Retina (tissue), 1 donor: ENCODE measurements at regions not wholly inside any gene's neighbourhood (a gene's known extent, or its start where the extent isn't known, plus 50 kb on each side); places are given as distances from the start of the nearest gene placed in this dataset.

Source experiments
- DNase-seq: peaks from one replicate; pipeline ENCODE4 v3.0.0-alpha.2; 2016

DNA sequence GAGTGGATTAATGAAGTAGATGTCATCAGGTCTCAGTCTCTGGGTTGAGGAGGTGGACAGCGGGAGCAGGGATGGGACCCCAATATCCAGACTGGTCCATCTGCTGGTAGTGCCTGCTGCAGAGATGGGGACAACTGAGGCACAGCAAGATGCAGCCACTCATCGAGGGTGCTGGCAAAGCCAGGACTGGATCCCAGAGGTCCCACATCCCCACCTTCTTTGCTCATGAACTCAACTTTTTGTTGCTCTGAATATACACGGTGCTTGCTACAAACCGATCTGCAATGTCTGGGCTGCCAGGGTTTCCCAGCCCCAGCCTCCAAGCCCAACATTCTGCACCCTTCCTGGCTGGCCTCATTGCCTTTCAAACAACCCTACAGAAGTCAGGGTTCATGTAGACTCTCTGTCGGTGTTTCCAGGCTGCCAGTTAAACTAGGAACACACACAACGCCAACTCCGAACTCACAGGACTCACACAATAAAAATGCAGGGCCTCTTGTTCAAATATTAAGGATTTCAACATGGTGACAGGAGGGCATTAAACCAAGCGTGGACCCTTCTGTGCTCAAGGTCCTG, 168.2 kb downstream of the MN1 start:
- no peak for DNase-seq

DNA sequence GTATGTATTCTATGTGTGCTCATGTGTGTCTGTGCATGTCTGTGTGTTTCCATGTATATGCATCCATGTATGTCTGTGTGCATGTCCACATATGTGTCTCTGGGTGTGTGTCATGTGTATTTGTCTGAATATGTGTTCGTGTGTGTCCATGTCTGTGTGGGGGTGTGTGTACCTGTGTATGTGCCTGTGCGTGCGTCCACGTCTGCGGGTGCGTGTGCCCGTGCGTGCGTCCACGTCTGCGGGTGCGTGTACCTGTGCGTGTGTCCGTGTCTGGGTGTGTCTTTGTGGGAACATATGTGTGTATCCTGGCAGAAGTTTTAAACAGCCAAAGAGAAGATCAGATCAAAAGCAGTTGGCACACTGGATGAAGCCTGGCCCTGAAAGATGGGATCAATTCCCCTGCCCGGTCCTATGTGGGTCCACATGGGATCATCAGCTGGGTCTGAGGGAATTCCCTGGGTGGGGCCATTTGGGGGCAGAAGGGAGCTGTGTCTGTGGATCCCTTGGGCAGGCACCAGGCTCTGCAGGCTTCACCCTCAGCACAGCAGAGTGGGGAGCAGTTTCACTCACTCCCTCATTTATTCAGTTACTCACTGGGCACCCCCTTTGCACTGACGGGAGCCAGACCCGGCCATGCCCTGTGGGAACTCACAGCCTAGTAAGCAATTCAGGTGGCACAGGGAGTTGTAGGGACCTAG, 167.4 kb downstream of the MN1 start:
- DNase-seq = no peak

DNA sequence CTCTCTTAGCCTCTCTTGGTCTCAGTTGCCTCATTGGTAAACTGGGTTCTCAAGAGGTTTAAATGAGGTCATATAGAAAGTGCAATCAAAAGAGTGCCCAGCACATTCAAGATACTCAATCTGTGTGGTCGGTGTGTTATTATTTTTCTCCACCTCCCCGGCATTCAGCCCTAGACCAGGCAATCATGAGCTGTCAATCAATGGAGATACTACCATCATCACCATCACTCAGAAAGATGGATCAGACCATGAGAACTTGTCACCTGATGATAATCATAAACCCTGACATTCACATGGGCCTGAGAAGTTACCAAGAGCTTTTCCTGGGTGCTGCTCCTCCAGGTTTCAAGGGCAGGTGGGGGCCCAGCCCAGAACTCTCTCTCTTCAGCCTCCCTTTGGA, 166.1 kb downstream of the MN1 start:
- no peak for DNase-seq

DNA sequence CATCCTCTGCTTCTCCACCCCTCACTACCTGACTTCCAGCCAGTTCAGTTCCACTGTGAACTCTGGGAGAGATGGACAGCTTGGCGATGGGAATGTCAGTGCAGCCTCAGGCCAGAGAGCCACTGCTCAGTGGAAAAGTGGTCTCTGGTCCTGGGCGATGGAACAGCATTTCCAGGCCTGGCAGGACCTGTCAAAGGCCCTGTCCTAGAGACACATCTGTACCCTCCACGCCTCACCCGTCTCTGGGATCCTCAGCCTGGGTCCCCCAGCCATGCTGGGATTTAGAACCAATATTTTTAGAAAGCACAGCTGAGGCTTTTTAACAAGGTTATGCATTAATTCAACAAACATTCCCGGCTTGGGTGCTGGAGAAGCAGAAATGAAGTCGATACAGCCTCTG, 165.7 kb downstream of the MN1 start:
- DNase-seq = no peak

DNA sequence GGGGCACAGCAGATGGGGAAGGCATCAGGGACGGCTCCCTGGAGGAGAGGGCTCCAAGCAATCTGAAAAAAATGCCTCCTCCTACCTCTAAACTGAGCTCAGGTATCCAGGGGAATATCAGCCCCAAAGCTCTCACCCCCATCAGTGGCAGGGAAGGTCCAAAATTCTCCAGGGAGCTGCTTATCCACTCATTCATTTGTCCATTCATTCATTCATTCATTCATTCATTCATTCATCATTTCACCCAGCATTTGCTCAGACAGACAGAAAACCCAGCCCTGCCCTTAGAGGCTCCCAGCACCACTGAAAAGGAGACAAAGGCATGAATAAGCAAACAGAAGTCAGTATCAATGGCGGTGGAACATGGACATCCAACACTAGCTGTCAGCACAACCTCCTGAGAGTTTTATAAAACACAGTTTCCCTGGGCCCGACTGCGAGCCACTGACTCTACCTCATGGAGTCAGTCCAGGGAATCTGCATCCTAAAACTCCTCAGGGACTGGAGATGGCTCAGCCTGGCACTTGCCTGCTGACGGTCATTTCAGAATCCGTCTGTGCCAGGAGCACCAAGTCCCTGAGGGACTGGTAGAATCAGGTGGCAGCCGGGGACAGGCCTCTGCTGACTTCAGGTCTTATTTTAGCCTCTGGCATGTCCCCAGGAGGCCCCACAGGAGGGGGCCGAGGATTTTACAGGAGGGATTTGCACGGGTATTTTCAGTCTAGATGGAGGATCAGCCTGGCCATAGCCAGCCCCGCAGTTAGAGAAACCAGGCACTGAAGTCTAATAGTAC, 164.6 kb downstream of the MN1 start:
- DNase-seq = no peak

DNA sequence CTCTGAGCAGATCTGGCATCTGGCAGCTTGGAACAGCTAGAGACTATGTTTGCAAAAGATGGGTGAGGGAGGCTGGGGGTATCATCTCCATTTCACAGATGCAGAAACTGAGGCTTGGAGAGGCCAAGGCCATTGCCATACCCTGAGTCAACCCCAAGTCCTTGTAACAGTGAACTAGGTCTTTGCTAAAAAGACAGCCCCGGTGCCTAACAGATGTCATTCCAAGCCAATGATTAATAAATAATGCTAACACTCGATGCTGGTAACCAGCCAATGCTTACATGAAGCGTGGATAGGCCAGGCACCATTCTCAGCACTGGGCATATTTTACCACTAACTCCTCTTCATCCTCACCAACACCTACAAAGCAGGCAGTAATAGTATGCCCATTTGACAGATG, 164.0 kb downstream of the MN1 start:
- no peak for DNase-seq

DNA sequence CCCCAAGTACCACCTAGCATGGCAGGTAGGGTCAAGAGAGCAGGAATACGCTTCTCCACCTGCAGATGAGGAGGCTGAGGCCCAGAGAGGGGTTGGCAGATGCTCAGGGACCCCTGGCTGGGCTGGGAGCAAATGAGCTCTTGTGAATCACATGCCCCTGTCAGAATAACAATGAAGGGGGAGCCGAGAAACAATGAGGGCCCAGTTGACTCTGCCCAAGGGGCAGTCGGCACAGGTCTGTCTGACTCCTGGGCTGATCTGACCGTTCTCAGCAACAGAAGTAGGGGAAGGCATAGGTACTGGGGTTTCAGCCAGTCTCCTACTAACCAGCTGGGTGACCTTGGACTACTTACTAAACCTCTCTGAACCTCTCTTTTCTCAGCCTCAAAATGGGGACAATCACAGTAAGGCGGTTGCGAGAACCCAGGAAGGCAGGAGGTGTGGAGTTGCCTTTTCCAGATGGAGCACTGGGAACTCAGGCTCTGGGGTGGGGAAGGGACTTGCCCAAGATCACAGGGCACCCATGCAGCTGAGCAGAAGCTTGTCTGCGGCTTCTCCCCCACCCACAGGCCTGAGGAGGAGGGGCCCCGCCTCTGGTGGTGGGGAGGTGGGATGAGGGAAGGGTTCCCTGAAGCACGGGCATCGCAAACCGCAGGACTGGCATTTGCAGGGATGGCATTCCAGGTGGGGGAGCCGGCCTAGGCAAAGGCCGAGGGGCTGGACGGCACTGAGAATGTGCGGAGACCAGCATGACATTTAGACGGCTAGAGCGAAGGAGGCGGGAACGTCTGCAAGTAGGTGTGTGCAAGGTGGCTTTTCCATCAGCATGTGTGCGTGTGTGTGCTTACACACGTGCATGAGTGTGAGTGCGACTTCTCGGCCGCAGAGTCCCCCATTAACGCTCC, 163.0 kb downstream of the MN1 start:
- DNase-seq = no peak

DNA sequence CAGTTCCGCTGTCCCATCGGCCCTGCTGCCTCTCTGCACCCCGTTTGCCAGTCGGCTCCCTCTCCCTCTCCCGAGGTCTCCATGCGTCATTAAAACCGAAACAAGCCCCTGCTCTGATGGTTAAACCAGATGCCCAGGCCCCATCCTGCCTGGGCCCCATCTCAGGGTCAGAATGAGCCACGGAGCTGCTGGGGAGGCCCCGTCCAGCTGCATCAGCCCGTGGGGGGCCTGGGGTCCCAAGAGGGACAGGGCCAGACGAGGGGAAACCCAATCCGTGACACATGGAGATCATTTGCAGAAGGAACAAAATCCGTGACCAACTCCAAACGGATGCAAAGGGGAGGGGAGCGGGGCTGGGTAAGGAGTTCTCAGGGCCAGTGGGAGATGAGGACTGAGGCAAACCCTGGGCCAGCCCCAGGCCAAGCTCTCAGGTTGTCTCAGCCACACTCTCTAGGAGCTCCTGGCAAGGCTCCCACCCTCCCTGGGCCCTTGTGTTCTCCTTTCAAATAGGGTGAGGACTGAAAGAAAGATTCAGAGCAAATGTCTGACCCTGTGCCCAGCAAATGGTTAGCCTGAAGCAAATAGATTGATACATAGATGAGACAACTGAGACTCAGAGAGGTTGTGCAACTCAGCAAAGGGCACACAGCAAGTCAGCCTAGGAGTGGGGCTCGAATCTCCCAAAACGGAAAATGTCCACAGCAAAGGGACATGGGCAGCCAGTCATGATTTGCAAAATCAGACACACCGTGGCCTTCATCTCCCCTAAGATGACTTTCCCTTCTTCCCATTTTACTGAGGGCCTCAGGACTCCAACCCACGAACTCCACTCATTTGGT, 162.1 kb downstream of the MN1 start:
- DNase-seq = peak; percentile 50

DNA sequence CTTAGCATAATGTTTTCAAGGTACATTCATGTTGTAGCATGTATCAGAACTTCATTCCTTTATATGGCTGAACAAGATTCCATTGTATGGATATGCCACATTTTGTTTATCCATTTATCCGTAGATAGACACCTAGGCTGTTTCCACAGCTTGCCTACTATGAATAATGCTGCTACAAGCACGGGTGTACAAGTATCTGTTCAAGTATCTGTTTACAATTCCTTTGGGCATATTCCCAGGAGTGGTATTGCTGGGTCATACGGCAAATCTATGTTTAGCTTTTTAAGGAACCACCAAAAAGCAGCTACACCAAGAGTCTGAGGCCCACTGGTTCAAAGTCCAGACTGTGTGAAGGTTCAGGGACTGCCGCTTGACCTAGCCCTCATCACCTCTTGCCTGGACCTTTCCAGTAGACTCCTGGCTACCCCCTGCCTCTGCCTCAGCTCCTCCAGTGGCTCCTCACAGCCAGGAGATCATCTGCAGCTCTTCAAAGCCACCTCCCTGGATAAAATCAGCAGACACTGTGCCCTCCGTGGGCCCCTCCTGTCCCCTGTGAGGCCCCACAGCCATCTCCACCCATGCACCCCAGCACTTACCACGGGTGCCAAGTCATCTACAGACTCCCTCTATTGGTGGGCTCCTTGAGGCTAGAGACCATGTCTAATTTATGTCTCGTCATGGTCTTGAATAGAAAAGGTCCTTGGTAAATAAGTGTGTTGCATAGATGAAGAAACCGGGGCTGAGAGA, 160.3 kb downstream of the MN1 start:
- peak; percentile 61 for DNase-seq

DNA sequence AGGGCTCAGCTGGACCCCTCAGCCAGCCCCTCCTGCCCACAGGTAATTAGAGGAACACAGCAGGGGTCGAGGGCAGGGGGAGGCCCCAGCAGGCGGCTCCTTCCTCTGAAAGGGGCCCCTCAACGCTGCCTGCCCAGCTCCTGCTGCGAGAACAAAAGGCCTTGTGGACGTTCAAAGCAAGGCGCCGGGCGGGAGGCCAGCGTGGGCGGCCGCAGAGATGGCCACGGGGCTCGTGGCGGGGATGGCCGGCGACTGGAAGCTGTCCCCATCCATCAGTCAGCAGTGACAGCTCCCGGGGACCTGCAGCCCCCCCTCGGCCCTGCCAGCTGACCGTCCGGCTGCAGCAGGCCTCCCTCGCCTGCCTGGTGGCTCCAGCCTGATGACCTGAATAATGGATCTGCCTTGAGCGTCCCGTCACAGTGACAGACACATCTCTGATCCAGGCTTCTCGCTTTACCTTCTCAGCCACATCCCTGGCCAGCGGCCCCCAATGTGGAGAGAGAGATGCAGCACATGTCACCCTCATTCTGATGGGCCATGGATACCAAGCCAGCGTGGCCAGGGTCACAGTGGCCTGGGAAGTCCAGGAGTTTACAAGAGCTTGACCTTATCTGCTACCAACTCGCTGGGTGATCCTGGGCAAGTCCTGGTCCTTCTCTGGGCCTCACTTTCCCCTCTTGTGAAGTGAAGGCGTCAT, 159.3 kb downstream of the MN1 start:
- DNase-seq = peak; percentile 88

DNA sequence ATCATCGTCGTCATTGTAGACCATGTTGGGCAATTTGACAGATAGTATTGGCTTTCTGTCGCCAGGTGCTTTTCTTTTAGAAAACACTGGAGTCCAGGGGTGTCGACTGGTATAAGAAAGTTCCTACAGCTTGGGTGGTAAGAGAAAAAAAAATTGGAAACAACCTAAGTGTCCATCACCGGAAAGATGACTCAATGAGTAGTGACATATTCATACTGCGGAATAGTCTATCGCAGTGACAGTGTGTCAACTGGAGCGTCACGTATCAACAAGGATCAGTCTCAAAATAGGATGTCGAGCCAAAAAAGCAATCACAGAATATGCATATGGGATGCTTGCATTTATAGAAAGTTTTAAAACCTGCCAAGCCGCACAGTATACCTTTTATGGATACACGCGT, 157.6 kb downstream of the MN1 start:
- DNase-seq = peak; percentile 53

DNA sequence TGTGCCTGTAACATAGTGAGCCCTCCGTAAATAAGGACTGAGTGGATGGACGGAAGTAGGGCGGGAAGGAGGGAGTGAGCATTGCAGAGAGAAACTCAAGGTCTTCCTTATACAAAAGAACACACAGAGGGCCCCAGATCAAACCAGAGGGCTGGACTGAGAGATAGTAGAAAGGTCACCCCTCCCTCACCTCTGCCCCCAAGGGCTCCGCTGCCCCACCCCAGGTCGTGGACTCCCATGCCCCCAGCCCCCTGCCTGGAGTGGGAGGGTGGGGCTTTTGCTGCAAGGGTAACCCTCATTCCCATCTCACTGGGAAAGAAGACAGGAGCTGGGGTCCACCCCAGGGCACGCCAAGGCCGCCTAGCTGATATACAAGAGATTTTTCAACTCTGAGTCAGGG, 157.0 kb downstream of the MN1 start:
- no peak for DNase-seq

DNA sequence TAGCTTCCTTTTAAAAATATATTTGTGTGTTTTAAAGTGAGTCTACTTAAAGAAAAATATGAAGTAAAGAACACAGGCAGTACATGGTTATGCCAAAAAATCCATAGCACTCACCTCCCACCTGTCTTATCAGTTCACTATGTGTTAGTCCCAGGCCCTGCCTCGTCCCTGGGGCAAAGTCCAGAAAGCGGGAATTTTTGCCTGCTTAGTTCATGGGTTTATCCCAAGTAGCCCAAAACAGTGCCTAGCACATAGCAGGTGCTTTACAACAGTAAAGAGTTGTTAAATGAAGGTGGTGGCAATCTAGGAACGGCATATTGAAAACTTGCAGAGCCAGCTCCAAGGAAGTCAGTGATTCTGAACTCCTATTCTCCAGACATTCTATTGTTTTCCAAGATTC, 154.0 kb downstream of the MN1 start:
- no peak for DNase-seq

DNA sequence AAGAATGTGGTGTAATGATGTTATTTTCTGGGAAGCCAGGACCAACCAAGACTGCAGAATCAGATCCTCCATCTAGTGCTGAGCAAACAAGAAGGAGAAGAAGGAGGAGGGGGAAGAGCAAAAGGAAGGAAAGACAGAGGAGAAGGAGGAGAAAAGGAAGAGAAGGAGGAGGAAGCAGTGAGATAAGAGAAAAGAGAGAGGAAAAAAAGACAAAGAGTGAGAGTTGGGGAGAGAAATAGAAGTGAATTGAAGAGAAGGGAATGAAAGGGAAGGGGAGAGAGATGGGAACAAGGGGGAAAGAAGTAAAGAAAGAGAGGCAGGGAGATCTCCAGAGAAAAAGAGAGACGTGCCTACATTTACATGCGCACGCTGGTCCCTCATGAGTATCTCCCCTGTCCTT, 153.5 kb downstream of the MN1 start:
- DNase-seq = no peak

DNA sequence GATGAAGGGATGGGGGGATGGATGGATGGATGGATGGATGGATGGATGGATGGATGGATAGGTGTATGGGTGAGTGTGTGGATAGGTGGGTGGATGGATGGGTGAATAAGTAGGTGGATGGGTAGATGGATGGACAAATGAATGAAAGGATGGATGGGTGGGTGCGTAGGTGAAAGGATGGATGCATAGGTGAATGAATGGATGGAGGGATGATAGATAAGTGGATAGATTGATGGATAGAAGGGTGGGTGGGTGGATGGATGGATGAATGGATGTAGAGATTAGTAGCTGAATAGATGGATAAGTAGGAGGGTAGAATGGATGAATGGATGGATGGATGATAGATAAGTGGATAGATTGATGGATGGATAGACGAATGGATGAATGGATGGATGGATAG, 152.7 kb downstream of the MN1 start:
- no peak for DNase-seq

DNA sequence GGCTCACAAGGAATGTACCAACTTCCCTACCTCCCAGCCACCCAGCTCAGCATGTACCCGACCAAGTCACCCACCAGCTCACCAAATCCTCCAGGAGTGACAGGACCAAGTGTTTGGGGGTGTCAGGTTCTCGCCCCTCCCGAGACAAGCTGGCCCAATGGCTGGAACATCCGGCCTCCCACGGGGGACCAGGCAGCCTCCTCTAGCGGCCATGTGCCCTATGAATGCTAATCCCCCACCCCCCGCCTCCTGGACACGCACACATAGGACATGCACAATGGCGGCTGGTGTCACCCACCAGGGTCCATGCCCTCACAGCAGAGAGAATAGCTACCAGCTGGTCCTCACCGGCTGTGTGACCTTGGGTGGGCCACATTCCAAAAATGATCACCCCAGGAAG, 151.0 kb downstream of the MN1 start:
- no peak for DNase-seq

DNA sequence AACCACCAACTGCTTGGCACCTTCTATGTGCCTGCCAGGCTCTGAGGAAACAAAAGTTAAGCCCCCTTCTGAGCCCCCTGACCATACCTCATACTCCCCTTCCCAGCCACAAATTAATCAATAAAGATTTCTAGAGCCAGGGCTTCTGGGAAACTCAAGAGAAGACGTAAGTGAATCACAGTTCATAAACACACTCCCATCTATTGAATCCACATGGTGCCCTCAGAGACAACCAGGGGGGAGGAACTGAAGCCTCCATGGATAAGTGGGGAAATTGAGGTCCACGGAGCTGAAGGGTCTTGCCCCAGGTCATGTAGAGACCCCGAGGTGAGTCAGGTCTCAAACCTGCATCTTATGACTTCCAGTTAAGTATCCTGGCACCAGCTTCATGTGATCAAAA, 150.6 kb downstream of the MN1 start:
- DNase-seq = no peak

DNA sequence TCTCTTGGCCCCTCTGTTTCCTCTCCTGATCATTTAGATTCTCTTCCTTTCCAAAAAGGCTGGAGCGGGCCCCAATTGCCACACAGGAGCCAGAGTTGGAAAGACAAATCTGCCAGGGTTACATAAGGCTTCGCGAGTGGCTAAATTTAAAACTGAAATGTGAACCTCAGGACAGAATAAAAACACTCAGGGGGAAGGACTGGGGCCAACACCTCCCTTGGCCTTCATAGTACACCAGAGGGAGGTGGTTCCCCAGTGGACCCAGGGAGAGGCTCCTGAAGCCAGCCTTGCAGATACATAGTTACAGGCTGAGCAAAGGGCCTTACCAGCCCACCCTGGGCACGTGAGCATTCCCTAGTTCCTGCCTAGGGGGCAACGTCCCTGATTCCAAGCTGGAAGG, 150.1 kb downstream of the MN1 start:
- DNase-seq = no peak

DNA sequence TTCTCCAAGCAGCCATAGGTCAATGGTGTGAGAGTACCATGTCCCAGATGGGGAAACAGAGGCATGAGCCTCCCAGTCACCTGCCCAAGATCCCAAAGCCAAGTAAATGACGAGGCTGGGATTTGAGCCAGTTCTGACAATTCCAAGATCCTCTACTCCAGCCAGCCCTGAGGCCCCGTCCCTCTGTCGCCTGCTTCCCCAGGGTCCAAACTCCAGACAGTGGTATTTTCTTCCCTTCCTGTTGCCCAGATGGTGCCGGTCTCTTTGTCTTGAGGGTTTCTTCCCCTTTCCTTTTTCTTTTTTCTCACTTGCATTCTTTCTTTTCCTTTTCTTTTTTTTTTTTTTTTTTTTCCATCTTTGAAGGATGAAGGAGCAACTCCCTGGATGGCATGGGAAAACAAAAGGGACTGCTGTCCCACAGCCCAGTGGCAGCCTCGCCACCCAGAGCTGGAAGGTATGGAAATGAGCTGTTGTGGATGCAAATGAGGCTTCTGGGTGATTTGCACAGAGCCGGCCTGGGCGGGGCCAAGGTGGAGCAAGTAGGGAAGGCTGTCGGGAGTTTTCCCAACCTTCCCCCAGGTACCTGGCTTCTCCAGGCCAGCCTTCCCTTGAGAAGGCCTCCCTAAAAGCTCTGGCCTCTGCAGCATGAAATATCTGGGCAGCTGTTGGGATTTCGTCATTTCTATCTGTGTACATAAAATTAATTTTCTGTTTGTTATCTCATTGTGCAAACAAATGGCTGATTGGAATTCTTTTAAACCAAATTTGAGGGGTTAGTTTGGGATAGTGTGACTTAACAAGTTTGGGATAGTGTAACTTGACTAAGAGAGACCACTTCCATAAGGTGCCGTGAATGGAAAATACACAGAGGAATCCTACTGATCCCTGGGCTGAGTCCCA, 146.8 kb downstream of the MN1 start:
- no peak for DNase-seq
